Immature natural killer cell (primary cell): ENCODE measurements at regions not wholly inside any gene's neighbourhood (a gene's known extent, or its start where the extent isn't known, plus 50 kb on each side); places are given as distances from the start of the nearest gene placed in this dataset.

ENCODE experiments used
- DNase-seq, 3 donors: peaks; one replicate each; pipeline ENCODE4 v3.0.0; 2022; ENCODE audit warnings: mixed read lengths in 1 of 3
- H3K27ac Mint-ChIP-seq, 6 donors: one replicate each; pipeline ENCODE4 v1.8.0; 2020; ENCODE audit warnings: mixed read lengths in 6 of 6, mild to moderate bottlenecking in 5 of 6, inconsistent platforms in 4 of 6, moderate library complexity in 3 of 6
- H3K27me3 Mint-ChIP-seq, 3 donors: one replicate each; pipeline ENCODE4 v1.8.0; 2020 to 2021; ENCODE audit warnings: low read depth in 3 of 3, mild to moderate bottlenecking in 3 of 3, mixed read lengths in 3 of 3, moderate library complexity in 3 of 3, inconsistent platforms in 1 of 3
- H3K36me3 Mint-ChIP-seq, 3 donors: one replicate each; pipeline ENCODE4 v1.8.0; 2020; ENCODE audit warnings: mixed read lengths in 3 of 3, inconsistent platforms in 2 of 3, mild to moderate bottlenecking in 2 of 3
- H3K4me1 Mint-ChIP-seq, 2 donors: one replicate each; pipeline ENCODE4 v1.8.0; 2020; ENCODE audit warnings: inconsistent platforms in 2 of 2, mild to moderate bottlenecking in 2 of 2, mixed read lengths in 2 of 2, moderate library complexity in 1 of 2
- H3K4me3 Mint-ChIP-seq, 5 donors: one replicate each; pipeline ENCODE4 v1.8.0; 2020; ENCODE audit warnings: mild to moderate bottlenecking in 5 of 5, mixed read lengths in 5 of 5, inconsistent platforms in 3 of 5, moderate library complexity in 3 of 5
- H3K9me3 Mint-ChIP-seq, 6 donors: one replicate each; pipeline ENCODE4 v1.8.0; 2020; ENCODE audit warnings: mild to moderate bottlenecking in 6 of 6, mixed read lengths in 6 of 6, inconsistent platforms in 4 of 6, moderate library complexity in 3 of 6

GRCh38 chr14:28406196-28406595 is 360.4 kb upstream of the FOXG1 start:
- Mint-ChIP-seq H3K36me3 (no peaks in the 10 kb centered on the region), H3K9me3 (peaks cover 4 to 50% (median 36%) of the 10 kb centered on the region in 6 donors), H3K4me1 (no peaks in the 10 kb centered on the region), H3K27me3 (no peaks in the 10 kb centered on the region), H3K4me3 (no peak overlapping the region), H3K27ac (no peak overlapping the region)
- DNase-seq = no peak

GRCh38 chr14:28407031-28407825 is 359.4 kb upstream of the FOXG1 start:
- Mint-ChIP-seq H3K4me3 (no peak overlapping the region), H3K9me3 (peaks cover 4 to 57% (median 38%) of the 10 kb centered on the region in 6 donors), H3K27me3 (peaks cover 0 to 2% (median 0%) of the 10 kb centered on the region in 3 donors), H3K27ac (no peak overlapping the region), H3K36me3 (no peaks in the 10 kb centered on the region), H3K4me1 (no peaks in the 10 kb centered on the region)
- no peak for DNase-seq

- Mint-ChIP-seq H3K4me1 (no peaks in the 10 kb centered on the region), H3K36me3 (no peaks in the 10 kb centered on the region), H3K27ac (no peak overlapping the region), H3K9me3 (peaks cover 4 to 57% (median 37%) of the 10 kb centered on the region in 6 donors), H3K4me3 (no peak overlapping the region), H3K27me3 (peaks cover 0 to 2% (median 0%) of the 10 kb centered on the region in 3 donors)
- no peak for DNase-seq
Observed at GRCh38 chr14:28407996-28408395, 358.6 kb upstream of the FOXG1 start.

GRCh38 chr14:28412077-28412476 is 354.5 kb upstream of the FOXG1 start:
- no peak overlapping the region for H3K27ac Mint-ChIP-seq
- no peak for DNase-seq
- no peaks in the 10 kb centered on the region for H3K36me3 Mint-ChIP-seq
- peaks cover 7 to 55% (median 35%) of the 10 kb centered on the region in 6 donors for H3K9me3 Mint-ChIP-seq
- H3K27me3 Mint-ChIP-seq = peaks cover 0 to 2% (median 0%) of the 10 kb centered on the region in 3 donors
- H3K4me1 Mint-ChIP-seq = no peaks in the 10 kb centered on the region
- H3K4me3 Mint-ChIP-seq = no peak overlapping the region

GRCh38 chr14:28426960-28427359 is 339.6 kb upstream of the FOXG1 start:
- Mint-ChIP-seq H3K4me3 (no peak overlapping the region), H3K9me3 (peaks cover 8 to 49% (median 24%) of the 10 kb centered on the region in 6 donors), H3K36me3 (no peaks in the 10 kb centered on the region), H3K27me3 (no peaks in the 10 kb centered on the region), H3K27ac (no peak overlapping the region), H3K4me1 (no peaks in the 10 kb centered on the region)
- no peak for DNase-seq

GRCh38 chr14:28436821-28437220 is 329.8 kb upstream of the FOXG1 start:
- no peaks in the 10 kb centered on the region for H3K27me3 Mint-ChIP-seq
- no peak overlapping the region for H3K4me3 Mint-ChIP-seq
- H3K4me1 Mint-ChIP-seq = no peaks in the 10 kb centered on the region
- no peak for DNase-seq
- H3K9me3 Mint-ChIP-seq = peaks cover 13 to 51% (median 27%) of the 10 kb centered on the region in 6 donors
- no peak overlapping the region for H3K27ac Mint-ChIP-seq
- peaks cover 0 to 4% (median 0%) of the 10 kb centered on the region in 3 donors for H3K36me3 Mint-ChIP-seq

GRCh38 chr14:28461389-28461788 is 305.2 kb upstream of the FOXG1 start:
- Mint-ChIP-seq H3K36me3 (no peaks in the 10 kb centered on the region), H3K9me3 (peaks cover 3 to 52% (median 20%) of the 10 kb centered on the region in 6 donors), H3K27ac (no peak overlapping the region), H3K4me1 (no peaks in the 10 kb centered on the region), H3K4me3 (no peak overlapping the region), H3K27me3 (no peaks in the 10 kb centered on the region)
- no peak for DNase-seq

- H3K27ac Mint-ChIP-seq = no peak overlapping the region
- no peaks in the 10 kb centered on the region for H3K36me3 Mint-ChIP-seq
- H3K9me3 Mint-ChIP-seq = peaks cover 9 to 52% (median 23%) of the 10 kb centered on the region in 6 donors
- H3K4me1 Mint-ChIP-seq = no peaks in the 10 kb centered on the region
- peaks cover 0 to 2% (median 0%) of the 10 kb centered on the region in 3 donors for H3K27me3 Mint-ChIP-seq
- no peak for DNase-seq
- no peak overlapping the region for H3K4me3 Mint-ChIP-seq
Observed at GRCh38 chr14:28467611-28468010, 299.0 kb upstream of the FOXG1 start.

- Mint-ChIP-seq H3K27me3 (peaks cover 0 to 2% (median 2%) of the 10 kb centered on the region in 3 donors), H3K9me3 (peaks cover 11 to 54% (median 24%) of the 10 kb centered on the region in 6 donors), H3K27ac (no peak overlapping the region), H3K4me3 (no peak overlapping the region), H3K4me1 (no peaks in the 10 kb centered on the region), H3K36me3 (no peaks in the 10 kb centered on the region)
- no peak for DNase-seq
Observed at GRCh38 chr14:28468191-28469151, 298.1 kb upstream of the FOXG1 start.

GRCh38 chr14:28482251-28483040 is 284.1 kb upstream of the FOXG1 start:
- peaks cover 3 to 48% (median 19%) of the 10 kb centered on the region in 6 donors for H3K9me3 Mint-ChIP-seq
- H3K4me1 Mint-ChIP-seq = no peaks in the 10 kb centered on the region
- no peak overlapping the region for H3K27ac Mint-ChIP-seq
- no peaks in the 10 kb centered on the region for H3K36me3 Mint-ChIP-seq
- H3K27me3 Mint-ChIP-seq = no peaks in the 10 kb centered on the region
- DNase-seq = no peak
- H3K4me3 Mint-ChIP-seq = no peak overlapping the region

- Mint-ChIP-seq H3K4me1 (no peaks in the 10 kb centered on the region), H3K27ac (no peak overlapping the region), H3K27me3 (no peaks in the 10 kb centered on the region), H3K36me3 (no peaks in the 10 kb centered on the region), H3K9me3 (peaks cover 4 to 56% (median 24%) of the 10 kb centered on the region in 6 donors), H3K4me3 (no peak overlapping the region)
- no peak for DNase-seq
Observed at GRCh38 chr14:28483506-28483905, 283.1 kb upstream of the FOXG1 start.

GRCh38 chr14:28488684-28489083 is 277.9 kb upstream of the FOXG1 start:
- Mint-ChIP-seq H3K4me3 (no peak overlapping the region), H3K36me3 (peaks cover 0 to 3% (median 0%) of the 10 kb centered on the region in 3 donors), H3K27ac (no peak overlapping the region), H3K9me3 (peaks cover 8 to 57% (median 32%) of the 10 kb centered on the region in 6 donors), H3K27me3 (no peaks in the 10 kb centered on the region), H3K4me1 (no peaks in the 10 kb centered on the region)
- no peak for DNase-seq

GRCh38 chr14:28493516-28493915 is 273.1 kb upstream of the FOXG1 start:
- Mint-ChIP-seq H3K27me3 (peaks cover 0 to 2% (median 0%) of the 10 kb centered on the region in 3 donors), H3K4me1 (no peaks in the 10 kb centered on the region), H3K4me3 (no peak overlapping the region), H3K36me3 (peaks cover 0 to 3% (median 0%) of the 10 kb centered on the region in 3 donors), H3K9me3 (peaks cover 4 to 49% (median 32%) of the 10 kb centered on the region in 6 donors), H3K27ac (no peak overlapping the region)
- DNase-seq = no peak
